SK-N-SH treated with all-trans-retinoic acid at 6 μM for 48 hours (cell line): ENCODE measurements at regions not wholly inside any gene's neighbourhood (a gene's known extent, or its start where the extent isn't known, plus 50 kb on each side); places are given as distances from the start of the nearest gene placed in this dataset.

Source experiments
- ATAC-seq: fragments of 200-7000 bp; cut with Tn5 transposase; 3 replicates; pipeline ENCODE4 v1.9.1; 2020; ENCODE audit warnings: mild to moderate bottlenecking, moderate library complexity
- ARNTL ChIP-seq: fragments of 450-650 bp; formaldehyde crosslinking; IDR thresholded peaks from 2 replicates; pipeline ENCODE4 v1.5.0; 2020; ENCODE audit warnings: low read depth, mild to moderate bottlenecking, moderate library complexity, borderline replicate concordance
- CSDC2 ChIP-seq: fragments of 250-450 bp; sonication (Bioruptor Pico); IDR thresholded peaks from 2 replicates; pipeline ENCODE4 v1.5.0; 2020; ENCODE audit warnings: mild to moderate bottlenecking, moderate library complexity
- CSRNP3 ChIP-seq: fragments of 250-450 bp; sonication (Bioruptor Pico); IDR thresholded peaks from 2 replicates; pipeline ENCODE4 v1.5.1; 2021; ENCODE audit warnings: mild to moderate bottlenecking, moderate library complexity
- ESRRG ChIP-seq: fragments of 250-450 bp; sonication (Bioruptor Pico); IDR thresholded peaks from 2 replicates; pipeline ENCODE4 v1.6.1; 2021; ENCODE audit warnings: mild to moderate bottlenecking
- GLIS3 ChIP-seq: fragments of 250-450 bp; sonication (Bioruptor Pico); IDR thresholded peaks from 2 replicates; pipeline ENCODE4 v1.5.0; 2020; ENCODE audit warnings: mild to moderate bottlenecking, moderate library complexity
- ISL1 ChIP-seq: fragments of 250-450 bp; sonication (Bioruptor Pico); IDR thresholded peaks from 2 replicates; pipeline ENCODE4 v2.1.2; 2022; ENCODE audit warnings: mild to moderate bottlenecking, moderate library complexity
- OSR1 ChIP-seq: fragments of 250-450 bp; sonication (Bioruptor Pico); IDR thresholded peaks from 2 replicates; pipeline ENCODE4 v1.8.0; 2022; ENCODE audit warnings: moderate library complexity, mild to moderate bottlenecking, inconsistent platforms
- PATZ1 ChIP-seq: fragments of 250-450 bp; sonication (Bioruptor Pico); IDR thresholded peaks from 2 replicates; pipeline ENCODE4 v1.8.0; 2020; ENCODE audit warnings: mild to moderate bottlenecking, moderate library complexity, borderline replicate concordance
- POU6F1 ChIP-seq: fragments of 250-450 bp; sonication (Bioruptor Pico); IDR thresholded peaks from 2 replicates; pipeline ENCODE4 v1.8.0; 2021; ENCODE audit warnings: low read depth, mild to moderate bottlenecking, moderate library complexity, borderline replicate concordance
- PPARA ChIP-seq: fragments of 250-450 bp; sonication (Bioruptor Pico); IDR thresholded peaks from 2 replicates; pipeline ENCODE4 v1.5.0; 2020; ENCODE audit warnings: mild to moderate bottlenecking, borderline replicate concordance
- RARB ChIP-seq: fragments of 250-450 bp; sonication (Bioruptor Pico); IDR thresholded peaks from 2 replicates; pipeline ENCODE4 v1.8.0; 2021; ENCODE audit warnings: mild to moderate bottlenecking, moderate library complexity
- SNAI2 ChIP-seq: fragments of 250-450 bp; sonication (Bioruptor Pico); IDR thresholded peaks from 2 replicates; pipeline ENCODE4 v1.5.0; 2020; ENCODE audit warnings: mild to moderate bottlenecking, moderate library complexity
- TCF4 ChIP-seq: fragments of 250-450 bp; sonication (Bioruptor Pico); IDR thresholded peaks from 2 replicates; pipeline ENCODE4 v1.8.0; 2021; ENCODE audit warnings: mild to moderate bottlenecking, moderate library complexity, borderline replicate concordance
- TOX ChIP-seq: fragments of 250-450 bp; sonication (Bioruptor Pico); IDR thresholded peaks from 2 replicates; pipeline ENCODE4 v1.8.0; 2021; ENCODE audit warnings: mild to moderate bottlenecking, moderate library complexity, borderline replicate concordance
- TSHZ2 ChIP-seq: fragments of 250-450 bp; sonication (Bioruptor Pico); IDR thresholded peaks from 2 replicates; pipeline ENCODE4 v1.5.0; 2020; ENCODE audit warnings: mild to moderate bottlenecking, moderate library complexity
- ZFP3 ChIP-seq: fragments of 250-450 bp; sonication (Bioruptor Pico); IDR thresholded peaks from 2 replicates; pipeline ENCODE4 v1.5.0; 2020; ENCODE audit warnings: mild to moderate bottlenecking, moderate library complexity
- ZFP30 ChIP-seq: fragments of 450-650 bp; formaldehyde crosslinking; IDR thresholded peaks from 2 replicates; pipeline ENCODE4 v1.5.0; 2022; ENCODE audit warnings: mild to moderate bottlenecking, moderate library complexity
- ZNF565 ChIP-seq: fragments of 450-650 bp; formaldehyde crosslinking; conservative IDR thresholded peaks from 2 replicates; pipeline ENCODE4 v1.5.0; 2020; ENCODE audit warnings: low read depth, mild to moderate bottlenecking, moderate library complexity
- ZNF70 ChIP-seq: fragments of 450-650 bp; formaldehyde crosslinking; IDR thresholded peaks from 2 replicates; pipeline ENCODE4 v1.5.0; 2020; ENCODE audit warnings: mild to moderate bottlenecking, moderate library complexity
- ZNF8 ChIP-seq: fragments of 450-650 bp; formaldehyde crosslinking; IDR thresholded peaks from 2 replicates; pipeline ENCODE4 v1.5.0; 2020; ENCODE audit warnings: mild to moderate bottlenecking, moderate library complexity
- TF ChIP-seq, protein P1 (sequence below): fragments of 250-450 bp; sonication (Bioruptor Pico); IDR thresholded peaks from 2 replicates; pipeline ENCODE4 v1.5.1; 2020; ENCODE audit warnings: low read depth, mild to moderate bottlenecking, moderate library complexity

DNA sequence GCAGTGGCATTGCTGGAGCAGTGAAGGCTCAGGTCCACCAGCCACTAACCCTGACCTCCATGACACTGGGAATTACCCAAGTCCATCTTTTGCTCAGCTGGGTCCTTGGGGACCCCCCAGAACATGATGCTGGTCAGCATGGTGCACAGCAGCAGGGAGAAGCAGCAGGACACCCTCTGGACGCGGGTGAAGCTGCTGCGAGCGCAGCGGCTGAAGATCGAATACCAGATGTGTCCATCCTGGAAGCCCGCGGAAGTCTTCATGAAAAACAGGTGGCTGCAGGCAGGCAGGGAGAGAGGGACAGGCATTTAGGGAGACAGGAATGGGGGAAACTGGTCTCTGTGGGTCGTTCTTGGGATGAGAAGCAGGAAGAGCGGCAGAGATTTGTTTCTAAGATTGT, 53.4 kb upstream of the GCSH start:
- ATAC-seq, result no peak
- TF ChIP-seq CSRNP3 (CRISPR knock-in tag) (no peak), ZNF70 (CRISPR knock-in tag) (no peak), ZFP30 (CRISPR knock-in tag) (no peak), ZNF565 (CRISPR knock-in tag) (no peak), TCF4 (CRISPR knock-in tag) (no peak; the same call in 1 of the 2 replicates), CSDC2 (CRISPR knock-in tag) (no peak), ISL1 (CRISPR knock-in tag) (no peak), GLIS3 (no peak), ARNTL (no peak), OSR1 (CRISPR knock-in tag) (no peak), TOX (CRISPR knock-in tag) (no peak), ESRRG (CRISPR knock-in tag) (no peak), ZFP3 (CRISPR knock-in tag) (no peak), SNAI2 (CRISPR knock-in tag) (no peak), ZNF8 (no peak)
- TF ChIP-seq, protein P1, sequence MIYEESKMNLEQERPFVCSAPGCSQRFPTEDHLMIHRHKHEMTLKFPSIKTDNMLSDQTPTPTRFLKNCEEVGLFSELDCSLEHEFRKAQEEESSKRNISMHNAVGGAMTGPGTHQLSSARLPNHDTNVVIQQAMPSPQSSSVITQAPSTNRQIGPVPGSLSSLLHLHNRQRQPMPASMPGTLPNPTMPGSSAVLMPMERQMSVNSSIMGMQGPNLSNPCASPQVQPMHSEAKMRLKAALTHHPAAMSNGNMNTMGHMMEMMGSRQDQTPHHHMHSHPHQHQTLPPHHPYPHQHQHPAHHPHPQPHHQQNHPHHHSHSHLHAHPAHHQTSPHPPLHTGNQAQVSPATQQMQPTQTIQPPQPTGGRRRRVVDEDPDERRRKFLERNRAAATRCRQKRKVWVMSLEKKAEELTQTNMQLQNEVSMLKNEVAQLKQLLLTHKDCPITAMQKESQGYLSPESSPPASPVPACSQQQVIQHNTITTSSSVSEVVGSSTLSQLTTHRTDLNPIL (CRISPR knock-in tag), result no peak

- no peak for ATAC-seq
- TF ChIP-seq PATZ1, result no peak
- no peak for TF ChIP-seq OSR1 (CRISPR knock-in tag)
- TF ChIP-seq POU6F1 (CRISPR knock-in tag), result no peak
- TF ChIP-seq TOX (CRISPR knock-in tag), result no peak
- no peak for TF ChIP-seq ZFP30 (CRISPR knock-in tag)
- no peak for TF ChIP-seq ZNF70 (CRISPR knock-in tag)
- TF ChIP-seq TSHZ2 (CRISPR knock-in tag), result no peak
- TF ChIP-seq ZNF8, result no peak
- TF ChIP-seq PPARA (CRISPR knock-in tag), result no peak
- no peak for TF ChIP-seq CSRNP3 (CRISPR knock-in tag)
- no peak for TF ChIP-seq TCF4 (CRISPR knock-in tag)
- no peak for TF ChIP-seq SNAI2 (CRISPR knock-in tag)
- TF ChIP-seq ZNF565 (CRISPR knock-in tag), result no peak
- no peak for TF ChIP-seq GLIS3
- TF ChIP-seq ZFP3 (CRISPR knock-in tag), result no peak
- TF ChIP-seq RARB (CRISPR knock-in tag), result no peak
These were observed 52.1 kb upstream of the GCSH start for GRCh38 chr16:81148277-81148676.
